TTC549 (cell line): ENCODE measurements at regions not wholly inside any gene's neighbourhood (a gene's known extent, or its start where the extent isn't known, plus 50 kb on each side); places are given as distances from the start of the nearest gene placed in this dataset.

Experiments used
- FAIRE-seq: peaks from 2 replicates; lab custom pipeline; 2012; peaks lifted over from hg19 to GRCh38; lab: Jason Lieb, UNC

GRCh38 chr2:155273323-155273722 is 574.8 kb downstream of the KCNJ3 start:
- no peak for FAIRE-seq

DNA sequence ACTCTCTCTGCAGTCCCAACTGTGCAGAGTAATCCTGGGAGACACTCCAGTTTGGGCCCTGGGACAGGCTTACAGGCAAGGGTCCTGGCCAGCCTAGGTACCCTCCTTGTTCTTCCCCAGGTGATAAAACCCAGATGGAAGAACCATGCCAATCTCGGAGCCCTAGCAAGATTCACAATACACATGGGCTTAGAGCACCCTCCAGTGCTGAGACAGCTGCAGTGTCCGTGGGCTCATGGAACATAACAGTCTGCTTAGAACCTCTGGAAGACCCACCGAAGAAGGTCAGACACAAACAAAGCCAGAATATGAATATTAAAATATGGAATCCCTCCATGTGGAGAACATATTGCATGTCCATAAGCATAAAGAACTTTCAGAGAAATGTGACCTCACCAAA is 568.1 kb downstream of the KCNJ3 start:
- FAIRE-seq = no peak

DNA sequence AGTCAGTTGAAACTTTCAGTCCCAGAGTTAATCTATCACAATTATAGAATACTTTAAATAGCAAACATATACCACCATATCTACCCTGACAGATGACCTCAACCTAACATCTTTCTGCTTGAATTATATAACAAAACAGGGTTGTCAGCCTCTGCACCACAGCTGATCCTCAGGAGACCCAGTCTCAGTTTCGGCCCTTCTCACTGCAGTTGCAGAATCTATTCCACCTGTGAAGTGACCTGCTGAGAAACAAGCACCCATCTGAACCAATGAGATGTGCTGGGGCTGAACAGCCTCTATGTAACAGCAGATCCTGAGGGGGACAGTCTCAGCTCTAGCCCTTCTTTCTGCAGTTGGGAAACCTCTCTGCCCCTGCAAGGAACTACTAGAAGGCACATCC is 567.6 kb downstream of the KCNJ3 start:
- no peak for FAIRE-seq

- no peak for FAIRE-seq
These were observed 558.3 kb downstream of the KCNJ3 start for GRCh38 chr2:155256803-155257202.

GRCh38 chr2:155250800-155251199 is 552.3 kb downstream of the KCNJ3 start:
- FAIRE-seq = no peak

GRCh38 chr2:155240176-155240575 is 541.7 kb downstream of the KCNJ3 start:
- no peak for FAIRE-seq

DNA sequence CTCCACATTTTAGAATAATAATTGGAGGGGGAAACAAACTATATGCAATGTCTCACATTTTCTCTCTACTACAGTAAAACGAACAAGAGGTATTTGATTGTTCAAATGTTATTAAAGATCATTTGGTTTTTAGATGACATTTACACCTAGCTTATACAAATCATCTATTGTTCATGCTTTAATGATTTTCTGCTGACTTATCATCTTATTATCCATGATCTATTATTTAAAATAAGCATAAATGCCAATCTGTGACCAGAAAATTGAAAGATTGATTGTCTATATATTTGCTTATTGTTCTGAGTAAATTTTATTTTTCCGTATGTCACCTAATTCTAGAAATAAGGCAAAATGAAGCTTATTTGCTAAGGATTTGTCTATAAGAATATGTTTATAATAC is 537.2 kb downstream of the KCNJ3 start:
- FAIRE-seq = no peak

DNA sequence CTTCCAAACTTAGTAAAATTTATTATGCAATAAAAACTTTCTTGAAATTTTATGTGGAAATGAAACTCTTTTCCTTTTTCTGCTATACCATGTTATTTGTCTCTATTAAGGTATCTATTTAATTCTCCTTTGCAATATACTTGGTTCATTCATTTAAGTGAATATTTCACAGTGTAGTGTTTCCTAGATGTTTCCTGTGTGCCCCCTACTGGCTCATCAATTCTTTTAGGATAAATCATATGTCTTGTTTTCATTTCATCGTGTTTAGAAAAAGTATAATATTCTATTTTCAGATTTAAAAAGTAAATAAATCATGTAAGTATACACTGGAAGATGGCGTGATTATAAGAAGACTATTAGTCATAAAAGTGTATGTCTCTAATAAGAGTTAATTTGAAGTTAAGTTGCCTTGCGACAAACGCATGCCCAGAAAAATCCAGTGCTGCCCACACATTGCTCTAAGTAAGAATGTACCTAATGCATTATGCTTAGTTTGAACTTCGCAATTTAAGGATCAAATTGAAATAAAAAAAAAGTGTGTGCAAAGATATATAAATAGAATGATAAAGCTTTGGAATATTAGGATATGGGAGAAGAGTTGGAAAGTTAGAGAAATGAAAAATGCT is 525.4 kb downstream of the KCNJ3 start:
- FAIRE-seq = peak; percentile 82

DNA sequence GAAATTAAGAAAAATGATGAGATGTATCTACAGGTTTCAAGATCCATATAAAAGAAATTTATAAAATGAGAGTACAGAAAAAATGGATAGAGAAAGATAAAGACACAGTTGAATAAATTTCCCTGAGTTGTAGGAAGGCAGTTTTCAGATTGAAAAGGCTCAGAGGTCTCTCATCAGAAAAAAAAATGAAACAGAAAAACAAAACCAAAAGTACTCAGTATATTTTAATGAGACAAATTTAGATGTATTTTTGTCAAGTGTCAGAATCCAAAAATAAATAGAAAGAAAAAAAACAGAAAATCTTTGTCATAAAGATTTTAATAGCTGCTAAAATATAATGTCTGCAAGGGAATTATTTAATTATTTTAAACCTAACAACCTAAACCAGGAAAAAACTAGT is 520.5 kb downstream of the KCNJ3 start:
- no peak for FAIRE-seq

DNA sequence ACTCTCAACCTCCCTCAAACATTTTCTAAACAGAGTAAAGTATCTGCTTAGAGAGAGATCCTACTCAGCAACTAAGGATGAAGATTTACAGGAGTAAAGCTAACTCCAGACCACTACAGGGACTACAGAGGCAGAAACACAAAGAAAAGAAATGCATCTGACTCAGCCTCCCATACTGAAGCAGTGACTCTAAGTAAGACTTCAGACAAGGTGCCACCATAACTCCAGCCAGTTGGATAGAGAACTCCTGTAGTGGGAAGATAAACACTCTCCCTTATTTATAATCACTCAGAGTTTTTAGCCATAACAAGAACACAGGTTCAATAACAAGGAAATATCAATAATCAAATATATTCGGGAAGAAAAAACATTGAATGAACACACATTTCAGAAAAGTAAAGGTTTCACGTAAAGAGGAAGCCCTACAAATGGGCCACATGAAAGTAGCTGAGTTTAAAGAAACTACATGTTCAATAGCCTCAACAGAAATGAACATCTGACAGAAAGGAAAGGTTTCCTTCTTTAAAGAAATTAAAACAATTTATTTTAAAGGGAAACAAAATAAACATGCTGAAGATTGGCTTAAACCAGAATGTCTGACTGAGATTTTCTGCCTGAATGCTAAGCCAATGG is 519.9 kb downstream of the KCNJ3 start:
- FAIRE-seq = no peak

DNA sequence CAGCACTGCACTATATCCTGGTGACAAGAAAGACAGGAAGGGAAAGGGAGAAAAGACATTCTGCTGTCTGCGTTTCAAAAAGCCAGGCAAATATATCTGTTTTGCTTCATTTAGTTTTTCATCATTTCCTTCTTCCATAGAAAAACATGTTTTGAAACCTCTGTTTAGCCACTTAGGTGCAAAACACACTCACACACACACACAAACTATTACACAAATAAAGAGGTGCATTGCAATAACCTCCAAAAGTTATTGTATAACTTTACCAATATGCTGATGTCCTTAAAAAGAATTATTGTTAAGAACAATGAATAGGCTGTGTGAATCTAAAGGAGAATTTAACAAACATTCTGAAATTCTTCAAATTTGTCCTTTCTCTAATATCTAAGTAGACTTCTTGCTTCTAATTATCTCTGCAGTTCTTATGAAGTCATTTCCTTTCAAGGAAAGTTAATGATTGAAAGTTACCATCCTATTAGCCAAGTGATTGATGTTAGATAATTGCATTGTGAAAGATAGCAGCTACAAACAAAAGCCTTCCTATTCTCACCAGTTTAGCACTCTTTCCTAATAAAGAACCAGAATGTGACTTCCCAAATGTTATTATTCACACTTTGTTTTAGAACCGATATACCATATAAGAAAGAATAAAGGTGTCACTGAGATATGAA is 516.7 kb downstream of the KCNJ3 start:
- no peak for FAIRE-seq

GRCh38 chr2:155209696-155210450 is 511.4 kb downstream of the KCNJ3 start:
- FAIRE-seq = no peak

DNA sequence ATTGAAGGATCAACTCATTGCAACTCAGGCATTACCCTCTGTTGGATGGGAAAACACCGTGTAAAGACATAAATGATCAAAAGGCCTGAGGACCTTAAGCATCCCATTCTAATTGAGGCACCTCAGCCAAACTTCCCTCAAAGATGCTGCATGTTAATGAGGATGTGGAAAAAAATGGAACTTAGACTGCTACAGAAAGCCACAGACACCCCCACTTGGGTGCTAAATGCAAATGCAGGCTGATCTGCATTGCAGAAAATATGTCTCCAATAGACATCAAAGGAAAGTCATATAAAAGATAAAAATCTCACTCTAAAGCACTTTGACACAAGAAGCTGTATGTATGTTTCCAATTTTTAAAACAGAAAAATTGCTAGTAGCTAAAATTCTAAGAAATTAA is 504.7 kb downstream of the KCNJ3 start:
- no peak for FAIRE-seq

- FAIRE-seq = no peak
These were observed 502.3 kb downstream of the KCNJ3 start for GRCh38 chr2:155200753-155201152.

DNA sequence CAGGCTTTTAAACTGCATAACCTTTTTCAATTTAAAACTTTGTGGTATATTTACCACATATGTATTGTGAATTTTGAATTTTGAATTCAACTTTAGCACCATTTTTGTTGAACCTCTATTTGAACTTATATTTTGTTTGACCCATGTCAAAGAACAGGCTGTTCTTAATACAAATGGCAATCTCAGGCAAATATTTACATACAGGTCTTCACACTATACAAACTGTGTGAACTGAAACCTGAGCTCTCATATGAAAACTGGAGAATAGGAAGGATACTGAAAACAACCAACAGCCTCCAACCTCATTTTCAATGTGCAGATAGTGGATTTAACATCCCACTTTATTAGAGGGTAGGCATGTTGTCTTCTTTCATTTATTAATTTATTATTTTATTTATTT is 491.8 kb downstream of the KCNJ3 start:
- no peak for FAIRE-seq

- FAIRE-seq = no peak
These were observed 480.4 kb downstream of the KCNJ3 start for GRCh38 chr2:155178921-155179320.

- no peak for FAIRE-seq
These were observed 477.9 kb downstream of the KCNJ3 start for GRCh38 chr2:155176345-155176744.

GRCh38 chr2:155169317-155169716 is 470.8 kb downstream of the KCNJ3 start:
- FAIRE-seq = no peak

DNA sequence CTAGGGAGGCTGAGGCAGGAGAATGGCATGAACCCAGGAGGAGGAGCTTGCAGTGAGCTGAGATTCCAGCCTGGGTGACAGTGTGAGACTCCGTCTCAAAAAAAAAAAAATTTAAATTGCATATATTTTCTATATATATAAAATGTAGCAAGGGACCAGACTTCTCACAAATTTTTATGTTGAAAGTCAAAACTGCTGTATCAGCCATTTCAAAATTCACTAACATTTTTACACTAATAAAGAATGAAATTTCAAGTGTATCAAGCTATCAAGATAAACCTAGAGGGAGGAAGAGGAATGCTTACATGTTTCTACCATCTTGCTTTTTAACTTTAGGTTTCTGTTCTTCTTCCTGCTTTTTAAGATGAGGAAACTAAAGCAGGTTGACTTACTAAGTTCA is 464.0 kb downstream of the KCNJ3 start:
- no peak for FAIRE-seq

- no peak for FAIRE-seq
These were observed 462.8 kb downstream of the KCNJ3 start for GRCh38 chr2:155161314-155161713.

- no peak for FAIRE-seq
These were observed 459.2 kb downstream of the KCNJ3 start for GRCh38 chr2:155157711-155158110.

GRCh38 chr2:155157065-155157464 is 458.6 kb downstream of the KCNJ3 start:
- no peak for FAIRE-seq

DNA sequence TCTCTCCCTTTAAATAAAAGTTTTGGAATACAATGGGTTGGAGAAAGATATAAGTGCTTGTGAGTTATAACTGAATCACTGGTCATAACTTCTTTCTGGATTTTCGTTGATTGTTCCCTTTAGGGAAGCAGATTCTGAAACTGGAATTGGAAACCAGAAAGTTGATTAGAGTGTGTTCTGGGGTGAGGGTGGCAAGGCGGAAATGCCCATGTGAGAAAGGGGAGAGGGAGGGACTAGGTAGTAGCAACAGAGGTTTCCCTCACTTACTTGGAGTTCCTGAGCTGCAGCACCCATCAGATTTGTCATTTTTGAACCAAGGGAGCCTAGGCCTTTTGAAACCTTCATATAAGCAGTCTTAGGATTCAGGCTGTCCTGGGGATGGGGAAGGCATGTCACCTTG is 453.4 kb downstream of the KCNJ3 start:
- FAIRE-seq = no peak
